ENCODE measurements at regions not wholly inside any gene's neighbourhood (a gene's known extent, or its start where the extent isn't known, plus 50 kb on each side); places are given as distances from the start of the nearest gene placed in this dataset.

GRCh38 chr7:84258628-84259027, 64.0 kb upstream of the SEMA3A start:
- no peaks in the 10 kb centered on the region for H3F3A ChIP-seq (replicated peaks; ENCODE audit: insufficient read depth)
- no peak overlapping the region for H3K4me3 ChIP-seq (ENCODE audit: low read depth in 2 of 2, low read length in 1 of 2)
- no peaks in the 10 kb centered on the region for H4K20me1 ChIP-seq (ENCODE audit: insufficient read depth)
- no peaks in the 10 kb centered on the region for H3K36me3 ChIP-seq (replicated peaks in 1 of 2; ENCODE audit: control insufficient read depth in 1 of 2, insufficient read depth in 2 of 2, low read length in 1 of 2)
- H3K4me2 ChIP-seq: no peak overlapping the region
- H3K27me3 ChIP-seq (ENCODE audit: insufficient read depth): no peaks in the 10 kb centered on the region
- no peak for DNase-seq
- no peak overlapping the region for H2AFZ ChIP-seq (ENCODE audit: low read depth)
- ChIA-PET CTCF (interaction anchor here (0.9 kb wide), 1 partner anchor 15 kb away, joined by 3 read pairs; no protein-coding TSS in a partner anchor), POLR2A (no interaction called here)
- no peaks in the 10 kb centered on the region for H3K9me2 ChIP-seq
- TF ChIP-seq EZH2phosphoT487 (IDR thresholded peaks at IDR 0.05; ENCODE audit: borderline replicate concordance, low read depth) (no peak), MAX (IDR thresholded peaks at IDR 0.05; ENCODE audit: low read depth) (no peak), SIN3A (IDR thresholded peaks at IDR 0.05; ENCODE audit: borderline replicate concordance, low read depth, low read length) (no peak), MXI1 (IDR thresholded peaks at IDR 0.05; ENCODE audit: low read depth, low read length) (no peak), POLR2AphosphoS5 (IDR thresholded peaks at IDR 0.05; ENCODE audit: low read depth, low read length) (no peak), TCF12 (IDR thresholded peaks at IDR 0.05) (peak; percentile 8; the same call in 1 of the 2 replicates), ZBTB33 (IDR thresholded peaks at IDR 0.05; ENCODE audit: borderline replicate concordance, low read depth) (no peak)
- H3K4me1 ChIP-seq (ENCODE audit: control insufficient read depth in 1 of 2, insufficient read depth in 2 of 2, low read depth in 1 of 2, low read length in 1 of 2): no peaks in the 10 kb centered on the region; a peak in 1 of 4 replicates
- H3K9me3 ChIP-seq: no peaks in the 10 kb centered on the region
- no peak overlapping the region for H3K9ac ChIP-seq
- H3K79me2 ChIP-seq (ENCODE audit: insufficient read depth): no peaks in the 10 kb centered on the region
- no peak overlapping the region for H3K27ac ChIP-seq (ENCODE audit: low read depth in 2 of 2, low read length in 1 of 2)

- TF ChIP-seq POLR2AphosphoS5 (IDR thresholded peaks at IDR 0.05; ENCODE audit: low read depth, low read length) (no peak), EZH2phosphoT487 (IDR thresholded peaks at IDR 0.05; ENCODE audit: borderline replicate concordance, low read depth) (no peak), PBX3 (IDR thresholded peaks at IDR 0.05) (no peak)
- Histone ChIP-seq H2AFZ (ENCODE audit: low read depth) (no peak overlapping the region), H3K9ac (no peak overlapping the region), H3K9me2 (no peaks in the 10 kb centered on the region), H3K36me3 (replicated peaks in 1 of 2; ENCODE audit: control insufficient read depth in 1 of 2, insufficient read depth in 2 of 2, low read length in 1 of 2) (no peaks in the 10 kb centered on the region), H4K20me1 (ENCODE audit: insufficient read depth) (no peaks in the 10 kb centered on the region), H3K79me2 (ENCODE audit: insufficient read depth) (no peaks in the 10 kb centered on the region), H3F3A (replicated peaks; ENCODE audit: insufficient read depth) (no peaks in the 10 kb centered on the region), H3K9me3 (no peaks in the 10 kb centered on the region), H3K27me3 (ENCODE audit: insufficient read depth) (no peaks in the 10 kb centered on the region), H3K27ac (ENCODE audit: low read depth in 2 of 2, low read length in 1 of 2) (no peak overlapping the region), H3K4me2 (no peak overlapping the region), H3K4me1 (ENCODE audit: control insufficient read depth in 1 of 2, insufficient read depth in 2 of 2, low read depth in 1 of 2, low read length in 1 of 2) (no peaks in the 10 kb centered on the region), H3K4me3 (ENCODE audit: low read depth in 2 of 2, low read length in 1 of 2) (no peak overlapping the region)
- ChIA-PET CTCF (no interaction called here), POLR2A (no interaction called here)
- DNase-seq: no peak
- 70% methylated on average over 2 of the region's 2 CpGs for WGBS (ENCODE audit: low lambda C conversion rate)
Measured at GRCh38 chr7:84256571-84256971, 62.0 kb upstream of the SEMA3A start.
